ENCODE measurements at regions not wholly inside any gene's neighbourhood (a gene's known extent, or its start where the extent isn't known, plus 50 kb on each side); places are given as distances from the start of the nearest gene placed in this dataset.

GRCh38 chr5:158344376-158344775, 485.4 kb upstream of the CLINT1 start:
- DNase-seq, result no peak

GRCh38 chr5:158340608-158341007, 481.7 kb upstream of the CLINT1 start:
- no peak for DNase-seq

GRCh38 chr5:158326256-158326655, 467.3 kb upstream of the CLINT1 start:
- no peak for DNase-seq

- DNase-seq, result peak; percentile 7
These were observed 465.3 kb upstream of the CLINT1 start for GRCh38 chr5:158324236-158324635.

- no peak for DNase-seq
These were observed 463.7 kb upstream of the CLINT1 start for GRCh38 chr5:158322620-158323019.

- DNase-seq, result no peak
These were observed 462.0 kb upstream of the CLINT1 start for GRCh38 chr5:158320934-158321333.

- DNase-seq, result peak; percentile 30
These were observed 461.3 kb upstream of the CLINT1 start for GRCh38 chr5:158320178-158320674.

GRCh38 chr5:158317507-158317906, 458.6 kb upstream of the CLINT1 start:
- no peak for DNase-seq

- DNase-seq, result no peak
These were observed 455.0 kb upstream of the CLINT1 start for GRCh38 chr5:158313733-158314464.

GRCh38 chr5:158313027-158313732, 454.2 kb upstream of the CLINT1 start:
- no peak for DNase-seq

GRCh38 chr5:158309088-158309807, 450.3 kb upstream of the CLINT1 start:
- DNase-seq, result no peak

- no peak for DNase-seq
These were observed 449.6 kb upstream of the CLINT1 start for GRCh38 chr5:158308429-158309025.

- DNase-seq, result no peak
These were observed 446.9 kb upstream of the CLINT1 start for GRCh38 chr5:158305861-158306260.

- no peak for DNase-seq
These were observed 445.7 kb upstream of the CLINT1 start for GRCh38 chr5:158304607-158305006.

- DNase-seq, result no peak
These were observed 444.9 kb upstream of the CLINT1 start for GRCh38 chr5:158303883-158304282.

- DNase-seq, result no peak
These were observed 444.3 kb upstream of the CLINT1 start for GRCh38 chr5:158303275-158303674.

GRCh38 chr5:158302029-158302428, 443.1 kb upstream of the CLINT1 start:
- DNase-seq, result no peak

GRCh38 chr5:158301186-158301585, 442.2 kb upstream of the CLINT1 start:
- no peak for DNase-seq

- DNase-seq, result no peak
These were observed 441.3 kb upstream of the CLINT1 start for GRCh38 chr5:158300256-158300655.

- no peak for DNase-seq
These were observed 438.1 kb upstream of the CLINT1 start for GRCh38 chr5:158297002-158297527.

GRCh38 chr5:158294701-158295100, 435.8 kb upstream of the CLINT1 start:
- no peak for DNase-seq

- DNase-seq, result no peak
These were observed 434.0 kb upstream of the CLINT1 start for GRCh38 chr5:158292981-158293380.

GRCh38 chr5:158289967-158290366, 431.0 kb upstream of the CLINT1 start:
- DNase-seq, result no peak
